Endodermal cell (in vitro differentiated cells): ENCODE measurements at regions not wholly inside any gene's neighbourhood (a gene's known extent, or its start where the extent isn't known, plus 50 kb on each side); places are given as distances from the start of the nearest gene placed in this dataset.

ENCODE experiments used
- DNase-seq: peaks from one replicate; pipeline ENCODE4 v3.0.0-alpha.2; 2017
- H3K27ac ChIP-seq: 2 replicates; pipeline ENCODE4 v1.5.1; 2013; ENCODE audit warnings: mild to moderate bottlenecking, low read depth, low read length, moderate library complexity
- H3K27me3 ChIP-seq: 2 replicates; pipeline ENCODE4 v1.6.1; 2013; ENCODE audit warnings: mild to moderate bottlenecking, low read length, moderate library complexity; ENCODE audit not compliant: insufficient read depth, control insufficient read depth, poor library complexity, severe bottlenecking
- H3K36me3 ChIP-seq: 2 replicates; pipeline ENCODE4 v1.7.0; 2013; ENCODE audit warnings: mild to moderate bottlenecking, low read length, moderate library complexity; ENCODE audit not compliant: control insufficient read depth, insufficient read depth
- H3K4me1 ChIP-seq: one replicate; pipeline ENCODE4 v1.7.0; 2013; ENCODE audit warnings: low read length; ENCODE audit not compliant: control insufficient read depth, insufficient read depth
- H3K4me3 ChIP-seq: 2 replicates; pipeline ENCODE4 v1.5.1; 2013; ENCODE audit warnings: mild to moderate bottlenecking, low read length, moderate library complexity
- H3K9ac ChIP-seq: 2 replicates; pipeline ENCODE4 v1.6.1; 2013; ENCODE audit warnings: mild to moderate bottlenecking, low read length, moderate library complexity; ENCODE audit not compliant: poor library complexity, severe bottlenecking; ENCODE audit errors: extremely low read depth
- H3K9me3 ChIP-seq: 2 replicates; pipeline ENCODE4 v1.6.1; 2013; ENCODE audit warnings: mild to moderate bottlenecking, low read length, moderate library complexity; ENCODE audit not compliant: control insufficient read depth
- H3K27ac Mint-ChIP-seq: 2 replicates; pipeline ENCODE4 v1.8.0; 2020; ENCODE audit warnings: mixed read lengths
- H3K27me3 Mint-ChIP-seq: 2 replicates; pipeline ENCODE4 v1.8.0; 2021; ENCODE audit warnings: mild to moderate bottlenecking, mixed read lengths; ENCODE audit not compliant: insufficient read depth
- H3K36me3 Mint-ChIP-seq: 2 replicates; pipeline ENCODE4 v1.8.0; 2020; ENCODE audit warnings: low read depth, mixed read lengths
- H3K4me1 Mint-ChIP-seq: 2 replicates; pipeline ENCODE4 v1.8.0; 2020; ENCODE audit warnings: mixed read lengths
- H3K4me3 Mint-ChIP-seq: 2 replicates; pipeline ENCODE4 v1.8.0; 2020; ENCODE audit warnings: mild to moderate bottlenecking, moderate library complexity, mixed read lengths
- H3K9me3 Mint-ChIP-seq: 2 replicates; pipeline ENCODE4 v1.8.0; 2020; ENCODE audit warnings: mild to moderate bottlenecking, mixed read lengths
- WGBS, 2 experiments: methylation state at CpG; one replicate each; pipeline versions ENCODE4 v1.1.5 to v1.1.7; 2013; ENCODE audit warnings: missing lambda C conversion rate in 2 of 2, mixed read lengths in 1 of 2; ENCODE audit not compliant: insufficient coverage in 1 of 2, insufficient read length in 1 of 2; 5-methylcytosine and 5-hydroxymethylcytosine counted together
- TF ChIP-seq, protein P1 (sequence below): fragments of 200-600 bp; sonication (generic); conservative IDR thresholded peaks from 2 replicates; pipeline ENCODE4 v1.5.0; 2021; ENCODE audit warnings: antibody characterized with exemption, mild to moderate bottlenecking

DNA sequence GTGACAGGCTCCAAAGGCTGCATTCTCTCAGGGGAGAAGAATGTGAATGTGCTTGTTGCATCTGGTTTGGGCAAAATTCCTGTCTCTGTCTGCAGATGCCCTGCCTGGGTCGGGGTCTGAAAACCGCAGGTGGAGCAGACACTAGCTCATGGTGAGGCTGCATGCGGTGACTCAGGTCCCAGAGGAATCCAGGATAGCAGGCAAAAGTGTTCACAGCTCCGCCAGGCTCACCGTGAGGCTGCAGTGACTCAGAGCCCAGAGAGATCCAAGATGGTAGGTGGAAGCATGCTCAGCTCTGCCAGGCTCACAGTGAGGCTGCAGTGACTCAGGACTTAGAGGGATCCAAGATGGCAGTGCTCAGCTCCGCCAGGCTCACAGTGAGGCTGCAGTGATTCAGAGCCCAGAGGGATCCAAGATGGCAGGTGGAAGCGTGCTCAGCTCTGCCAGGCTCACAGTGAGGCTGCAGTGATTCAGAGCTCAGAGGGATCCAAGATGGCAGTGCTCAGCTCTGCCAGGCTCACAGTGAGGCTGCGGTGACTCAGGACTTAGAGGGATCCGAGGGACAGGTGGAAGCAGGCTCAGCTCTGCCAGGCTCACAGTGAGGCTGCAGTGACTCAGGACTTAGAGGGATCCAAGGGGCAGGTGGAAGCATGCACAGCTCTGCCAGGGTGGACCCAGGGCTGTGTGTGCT lies 200.5 kb downstream of the ACKR3 start:
- no peak overlapping the region for H3K9ac ChIP-seq

DNA sequence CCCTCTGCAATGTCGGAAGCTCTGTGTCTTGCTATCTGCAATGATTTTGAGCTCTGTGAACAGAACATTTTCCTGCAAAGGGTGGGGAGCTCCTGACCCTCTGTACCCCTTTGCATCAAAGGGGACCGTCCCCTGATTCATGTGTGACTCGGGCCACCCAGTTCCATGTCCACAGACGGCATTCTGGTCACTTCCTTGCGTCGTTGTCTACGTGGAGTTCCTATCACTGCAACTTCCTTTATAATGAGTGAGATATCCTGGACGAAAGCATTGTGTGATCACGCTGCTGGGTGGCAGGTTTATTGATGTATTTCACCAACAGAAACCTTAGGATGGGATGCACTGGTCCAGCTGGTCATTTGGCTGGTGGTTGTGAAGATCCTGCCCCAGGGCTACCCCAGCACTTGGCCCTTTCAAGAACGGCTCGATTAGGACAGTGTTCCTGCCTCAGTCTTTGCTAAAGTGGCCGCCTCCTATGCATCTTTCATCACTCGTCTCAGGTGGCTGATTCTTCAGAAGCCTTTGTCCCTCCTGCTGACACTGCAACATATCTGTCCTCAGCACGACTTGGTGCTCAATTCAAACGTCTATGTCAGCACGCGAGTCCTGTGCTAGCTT lies 202.7 kb downstream of the ACKR3 start:
- H3K27me3 Mint-ChIP-seq = peaks cover 6% of the 10 kb centered on the region
- H3K9me3 ChIP-seq = peaks cover 3% of the 10 kb centered on the region
- H3K4me1 ChIP-seq = peaks cover 2% of the 10 kb centered on the region
- no peak overlapping the region for H3K9ac ChIP-seq
- DNase-seq = no peak
- TF ChIP-seq, protein P1, sequence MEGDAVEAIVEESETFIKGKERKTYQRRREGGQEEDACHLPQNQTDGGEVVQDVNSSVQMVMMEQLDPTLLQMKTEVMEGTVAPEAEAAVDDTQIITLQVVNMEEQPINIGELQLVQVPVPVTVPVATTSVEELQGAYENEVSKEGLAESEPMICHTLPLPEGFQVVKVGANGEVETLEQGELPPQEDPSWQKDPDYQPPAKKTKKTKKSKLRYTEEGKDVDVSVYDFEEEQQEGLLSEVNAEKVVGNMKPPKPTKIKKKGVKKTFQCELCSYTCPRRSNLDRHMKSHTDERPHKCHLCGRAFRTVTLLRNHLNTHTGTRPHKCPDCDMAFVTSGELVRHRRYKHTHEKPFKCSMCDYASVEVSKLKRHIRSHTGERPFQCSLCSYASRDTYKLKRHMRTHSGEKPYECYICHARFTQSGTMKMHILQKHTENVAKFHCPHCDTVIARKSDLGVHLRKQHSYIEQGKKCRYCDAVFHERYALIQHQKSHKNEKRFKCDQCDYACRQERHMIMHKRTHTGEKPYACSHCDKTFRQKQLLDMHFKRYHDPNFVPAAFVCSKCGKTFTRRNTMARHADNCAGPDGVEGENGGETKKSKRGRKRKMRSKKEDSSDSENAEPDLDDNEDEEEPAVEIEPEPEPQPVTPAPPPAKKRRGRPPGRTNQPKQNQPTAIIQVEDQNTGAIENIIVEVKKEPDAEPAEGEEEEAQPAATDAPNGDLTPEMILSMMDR = no peak
- no peaks in the 10 kb centered on the region for H3K36me3 Mint-ChIP-seq
- no peaks in the 10 kb centered on the region for H3K27me3 ChIP-seq
- H3K36me3 ChIP-seq = no peaks in the 10 kb centered on the region
- no peak overlapping the region for H3K27ac Mint-ChIP-seq
- H3K4me3 ChIP-seq = no peak overlapping the region
- H3K27ac ChIP-seq = no peak overlapping the region
- peaks cover 5% of the 10 kb centered on the region for H3K9me3 Mint-ChIP-seq
- H3K4me3 Mint-ChIP-seq = no peak overlapping the region
- peaks cover 14% of the 10 kb centered on the region for H3K4me1 Mint-ChIP-seq
- 88 to 91% methylated on average over 11 to 17 of the region's 17 CpGs for WGBS, 2 experiments

More for the DNA sequence above, 200.5 kb downstream of the ACKR3 start:
- Mint-ChIP-seq H3K4me3 (no peak overlapping the region), H3K4me1 (peaks cover 9% of the 10 kb centered on the region), H3K27me3 (peaks cover 6% of the 10 kb centered on the region), H3K36me3 (no peaks in the 10 kb centered on the region), H3K9me3 (peaks cover 14% of the 10 kb centered on the region), H3K27ac (no peak overlapping the region)
- WGBS, 2 experiments = 83 to 90% methylated on average over 7 to 9 of the region's 9 CpGs
- Histone ChIP-seq H3K36me3 (no peaks in the 10 kb centered on the region), H3K9me3 (peaks cover 13% of the 10 kb centered on the region), H3K27ac (no peak overlapping the region), H3K27me3 (no peaks in the 10 kb centered on the region), H3K4me3 (no peak overlapping the region), H3K4me1 (peaks cover 3% of the 10 kb centered on the region)
- peak; percentile 71 for DNase-seq
- TF ChIP-seq, protein P1 = no peak

DNA sequence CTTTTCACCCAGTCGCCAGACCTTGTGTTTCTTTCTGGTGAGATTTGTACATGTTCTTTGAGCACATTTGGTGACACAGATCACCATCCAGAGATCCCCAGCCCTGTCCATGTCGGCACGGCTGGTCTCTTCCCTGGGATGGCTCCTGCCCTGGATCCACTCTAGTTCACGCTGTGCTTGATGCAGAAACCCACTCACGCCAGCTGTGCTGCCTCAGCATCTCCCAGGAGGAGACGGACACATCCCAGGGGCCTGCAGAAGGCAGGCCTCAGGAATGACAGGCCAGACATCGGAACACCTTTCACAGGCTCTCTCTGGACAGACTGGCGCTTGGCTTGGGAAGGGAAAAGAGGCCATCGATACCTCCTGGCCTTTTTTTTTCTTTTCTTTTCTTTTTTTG lies 203.6 kb downstream of the ACKR3 start:
- Histone ChIP-seq H3K4me3 (no peak overlapping the region), H3K27ac (no peak overlapping the region), H3K9ac (no peak overlapping the region), H3K4me1 (peaks cover 2% of the 10 kb centered on the region), H3K9me3 (no peaks in the 10 kb centered on the region), H3K27me3 (no peaks in the 10 kb centered on the region), H3K36me3 (no peaks in the 10 kb centered on the region)
- H3K36me3 Mint-ChIP-seq = no peaks in the 10 kb centered on the region
- 94 to 97% methylated on average over 5 to 9 of the region's 9 CpGs for WGBS, 2 experiments
- no peaks in the 10 kb centered on the region for H3K9me3 Mint-ChIP-seq
- H3K27ac Mint-ChIP-seq = no peak overlapping the region
- peaks cover 14% of the 10 kb centered on the region for H3K4me1 Mint-ChIP-seq
- TF ChIP-seq, protein P1 = no peak
- no peak overlapping the region for H3K4me3 Mint-ChIP-seq
- no peak for DNase-seq
- H3K27me3 Mint-ChIP-seq = peaks cover 6% of the 10 kb centered on the region
